CMK (cell line): ENCODE measurements at regions not wholly inside any gene's neighbourhood (a gene's known extent, or its start where the extent isn't known, plus 50 kb on each side); places are given as distances from the start of the nearest gene placed in this dataset.
"Not testable (repeated sequence)": the region's sequence is repeated elsewhere in the genome, so short reads cannot be mapped to it uniquely, and the experiment has no call there.

ENCODE experiments used
- DNase-seq: peaks from one replicate; pipeline ENCODE4 v3.0.0-alpha.2; 2010; ENCODE audit warnings: low read depth

DNA sequence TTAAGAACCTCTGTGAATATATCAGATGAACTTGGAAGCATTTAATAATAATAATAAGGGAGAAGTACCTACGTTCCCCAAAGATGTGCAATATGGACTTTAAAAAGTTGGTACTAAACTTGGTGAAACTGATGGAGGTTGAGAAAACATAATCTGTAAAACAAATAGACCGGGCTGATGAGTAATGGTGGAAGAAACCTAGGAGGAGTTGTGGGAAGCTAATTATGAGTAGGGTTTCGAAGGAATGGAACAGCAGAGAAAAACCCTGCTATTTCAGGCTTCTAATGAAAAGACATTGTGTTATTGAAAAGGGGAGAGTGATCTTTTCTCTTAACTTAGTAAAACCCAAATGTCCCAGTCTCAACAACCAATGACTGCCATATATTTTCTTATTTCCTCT lies 229.3 kb downstream of the PCSK1 start:
- no peak for DNase-seq

DNA sequence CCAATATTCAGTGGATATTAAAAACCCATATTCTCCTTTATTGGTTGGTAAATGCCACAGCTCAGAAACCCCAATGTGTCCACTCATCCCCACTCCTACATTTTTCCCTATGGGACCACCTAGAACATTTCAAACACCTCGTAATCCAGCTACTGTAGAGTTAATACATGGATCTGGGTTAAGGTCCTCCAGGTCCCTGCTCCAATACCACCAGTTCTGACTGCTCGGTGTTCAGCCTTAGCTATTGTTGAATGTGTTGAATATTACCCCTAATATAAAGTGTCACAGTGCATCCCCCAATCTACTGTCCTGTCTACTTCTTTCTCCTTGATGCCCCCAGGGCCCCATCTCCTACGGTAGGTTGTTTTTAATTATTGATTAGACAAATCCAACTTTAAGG lies 231.5 kb downstream of the PCSK1 start:
- DNase-seq, result no peak

DNA sequence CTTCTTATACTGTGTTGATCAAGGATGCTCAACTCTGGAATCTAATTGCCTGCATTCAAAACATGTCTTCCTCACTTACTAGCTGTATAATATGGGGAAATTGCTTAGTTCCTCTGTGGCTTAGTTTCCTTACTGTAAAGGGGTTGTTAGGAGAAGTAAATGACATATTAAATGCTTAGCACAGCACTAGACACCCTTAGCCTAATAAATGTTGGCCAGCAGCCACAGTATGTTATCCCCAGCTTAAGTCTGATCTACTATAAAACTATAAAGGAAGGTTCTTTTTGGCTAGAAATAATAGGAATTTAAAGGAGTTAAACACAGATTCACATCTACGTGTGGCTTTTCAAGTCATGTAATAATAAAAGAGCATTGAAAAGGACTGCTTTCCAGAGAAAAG lies 232.4 kb downstream of the PCSK1 start:
- DNase-seq, result no peak

DNA sequence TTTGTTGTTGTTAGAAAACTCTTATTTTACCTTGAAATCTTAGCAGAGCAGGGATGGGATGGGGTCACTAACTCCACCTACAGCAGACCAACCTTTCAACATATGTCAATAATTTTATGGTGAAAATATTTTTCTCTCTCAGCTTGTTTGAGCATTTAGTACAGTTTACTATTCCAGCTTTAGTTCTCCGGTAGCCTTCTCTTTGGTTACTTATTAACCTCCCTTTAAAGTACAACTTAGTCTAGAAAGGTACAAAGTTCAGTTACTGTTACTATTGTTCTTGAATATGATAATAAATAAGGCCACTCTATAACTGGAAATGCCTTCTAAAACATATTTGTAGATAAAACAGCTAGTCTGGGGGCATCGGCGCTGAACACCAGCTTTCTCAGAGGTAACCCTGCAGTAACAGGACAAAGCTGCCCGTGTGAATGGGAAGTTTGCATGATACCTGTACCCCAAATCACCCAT lies 233.3 kb downstream of the PCSK1 start:
- DNase-seq, result no peak

DNA sequence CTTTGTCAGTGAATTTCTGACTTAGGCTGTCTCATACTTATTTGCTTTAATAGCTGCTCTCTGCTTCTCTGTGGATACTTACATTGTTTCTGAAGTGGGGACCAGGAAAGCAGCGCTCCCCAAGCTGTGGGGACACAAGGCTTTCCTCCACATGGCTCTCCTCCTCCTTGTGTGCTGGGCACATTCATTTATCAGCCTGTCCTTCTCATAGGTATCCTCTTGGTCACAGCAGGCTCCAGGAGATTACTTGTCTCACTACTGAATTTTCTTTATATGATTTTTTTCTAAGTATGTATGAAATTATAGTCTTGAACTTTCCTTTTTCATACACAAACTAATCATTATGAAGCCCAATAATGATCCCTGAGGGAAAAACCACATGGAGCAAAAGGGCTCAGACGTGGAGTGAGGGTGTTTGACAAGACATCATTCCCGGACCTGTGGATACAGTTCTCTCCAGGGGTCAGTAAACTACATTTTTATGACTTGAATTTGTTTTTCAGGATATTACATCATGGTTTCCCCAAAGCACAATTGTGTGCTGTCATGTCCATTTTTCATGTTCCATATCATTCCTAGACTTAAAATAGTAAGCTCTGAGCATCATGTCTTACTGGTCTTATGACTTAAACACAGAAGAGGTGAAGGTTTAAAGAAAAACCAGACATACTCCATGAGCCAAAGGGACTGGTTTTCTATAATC lies 234.5 kb downstream of the PCSK1 start:
- DNase-seq, result no peak

DNA sequence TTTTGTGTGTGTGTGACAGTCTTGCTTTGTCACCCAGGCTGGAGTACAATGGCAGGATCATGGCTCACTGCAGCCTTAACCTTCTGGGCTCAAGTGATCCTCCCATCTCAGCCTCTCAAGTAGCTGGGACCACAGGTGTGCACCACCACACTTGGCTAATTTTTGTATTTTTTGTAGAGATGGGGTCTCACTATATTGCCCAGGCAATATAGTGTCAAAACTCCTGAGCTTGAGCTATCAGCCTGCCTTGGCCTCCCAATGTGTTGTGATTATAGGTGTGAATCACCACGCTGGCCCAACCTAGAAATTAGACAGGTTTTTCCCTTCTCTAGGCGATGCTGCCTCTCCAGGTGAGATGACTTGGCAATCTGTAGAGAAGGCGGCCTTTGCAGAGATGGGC lies 235.3 kb downstream of the PCSK1 start:
- DNase-seq, result not testable (repeated sequence)

DNA sequence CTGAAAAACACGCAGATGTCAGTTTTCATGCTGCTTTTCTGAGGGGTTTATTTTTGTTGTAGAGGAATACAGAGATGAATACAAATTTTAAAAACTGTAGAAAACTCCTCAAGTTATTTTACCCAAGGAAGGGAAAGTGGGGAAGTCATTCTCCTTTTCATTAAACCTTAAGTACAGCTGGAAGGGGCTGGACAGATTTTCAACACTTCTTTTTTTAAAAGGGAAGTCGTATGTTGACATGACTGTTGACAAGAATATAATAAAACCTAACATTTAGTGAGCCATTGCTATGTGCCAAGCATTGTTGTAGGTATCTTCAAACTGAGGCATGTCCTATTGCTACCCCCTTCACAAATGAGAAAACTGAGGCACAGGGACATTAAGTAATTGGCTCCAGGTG lies 235.7 kb upstream of the ELL2 start:
- no peak for DNase-seq

DNA sequence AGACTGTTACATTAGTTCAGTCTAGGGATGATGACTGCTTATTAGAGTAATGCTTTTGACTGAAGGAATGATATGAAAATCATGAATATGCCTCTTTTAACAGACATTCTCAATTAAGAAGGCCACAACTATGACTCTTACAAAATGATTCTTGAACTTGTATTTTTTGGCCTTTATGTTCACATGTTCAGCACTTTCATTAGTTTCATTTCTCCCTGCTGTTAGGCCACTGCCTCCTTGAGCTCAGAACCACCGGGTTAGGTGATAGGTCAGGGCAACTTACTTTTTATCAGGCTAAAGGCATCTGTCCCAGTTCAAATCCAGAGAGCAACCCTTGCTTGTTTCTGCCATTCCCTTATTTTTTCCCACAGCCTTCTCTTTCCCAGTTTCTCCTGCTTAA lies 235.2 kb upstream of the ELL2 start:
- no peak for DNase-seq

DNA sequence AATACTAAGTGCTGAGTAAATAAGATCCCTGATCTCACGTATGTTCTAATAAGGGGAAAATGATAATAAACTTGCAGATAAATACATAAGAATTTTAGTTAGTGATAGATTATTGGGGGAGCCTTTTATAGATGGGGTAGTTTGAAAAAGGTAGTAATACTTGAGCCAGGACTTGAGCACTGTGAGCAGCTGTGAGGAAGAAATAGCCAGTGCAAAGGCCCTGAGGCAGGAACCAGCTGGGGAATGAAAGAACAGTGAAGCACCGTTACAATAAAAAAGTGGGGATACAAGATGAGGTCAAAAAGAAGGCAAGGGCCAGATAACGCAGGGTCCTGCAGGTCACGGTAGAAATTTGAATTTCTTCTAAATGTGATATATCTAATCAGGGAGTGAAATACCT lies 234.8 kb upstream of the ELL2 start:
- no peak for DNase-seq

DNA sequence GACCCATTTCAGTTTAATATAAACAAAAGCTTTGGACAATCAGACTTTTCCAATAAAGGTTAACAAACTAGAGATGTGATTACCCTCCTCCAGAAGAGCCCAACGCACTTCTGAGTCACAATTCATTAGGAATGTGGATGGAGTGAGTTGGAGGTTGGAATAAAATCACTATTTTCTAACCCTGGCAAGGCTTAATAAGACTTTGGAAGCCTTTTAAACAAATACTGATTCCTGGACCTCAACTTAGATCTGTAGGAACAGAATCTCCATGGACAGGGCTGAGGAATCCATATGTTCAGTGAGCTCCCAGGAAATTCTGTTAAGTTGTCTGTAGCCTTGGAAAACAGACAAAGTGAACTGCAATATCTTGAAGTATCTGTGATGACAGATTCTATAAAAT lies 233.5 kb upstream of the ELL2 start:
- no peak for DNase-seq

DNA sequence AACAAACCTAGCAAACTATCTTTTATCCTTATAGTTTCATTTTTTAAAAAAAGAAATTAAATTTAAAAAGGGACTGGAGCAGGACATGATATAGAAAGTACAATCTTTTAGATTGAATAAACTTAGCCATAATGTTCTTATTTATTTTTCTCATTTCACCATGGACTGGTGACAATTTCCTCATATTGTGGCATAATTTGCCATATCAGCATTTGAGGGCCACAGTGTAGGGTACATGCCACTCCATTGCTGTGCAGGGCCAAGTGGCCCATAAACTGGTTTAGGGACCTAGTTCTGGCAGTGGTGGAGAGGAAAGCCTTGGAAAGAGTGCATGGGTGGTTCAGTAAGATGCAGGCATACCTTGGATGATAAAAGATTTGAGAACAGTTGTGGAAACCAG lies 232.9 kb upstream of the ELL2 start:
- no peak for DNase-seq

DNA sequence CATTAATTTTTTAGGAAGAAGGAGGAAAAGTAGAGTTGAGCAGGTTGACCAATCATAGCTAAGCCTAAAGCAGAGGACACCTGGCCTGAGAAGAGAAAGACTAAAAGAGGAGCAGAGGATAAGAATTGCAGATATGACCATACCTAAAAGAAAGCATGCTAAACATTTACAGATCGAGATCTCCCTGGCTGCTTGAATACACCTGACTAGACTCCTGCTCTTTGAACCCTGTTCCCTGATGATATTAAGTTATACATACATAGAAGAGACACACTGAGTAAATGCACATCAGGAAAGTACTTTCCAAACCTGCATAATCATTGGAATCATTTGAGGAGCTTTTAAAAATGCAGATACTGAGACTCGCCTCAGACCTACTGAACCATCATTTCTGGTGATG lies 232.3 kb upstream of the ELL2 start:
- no peak for DNase-seq

DNA sequence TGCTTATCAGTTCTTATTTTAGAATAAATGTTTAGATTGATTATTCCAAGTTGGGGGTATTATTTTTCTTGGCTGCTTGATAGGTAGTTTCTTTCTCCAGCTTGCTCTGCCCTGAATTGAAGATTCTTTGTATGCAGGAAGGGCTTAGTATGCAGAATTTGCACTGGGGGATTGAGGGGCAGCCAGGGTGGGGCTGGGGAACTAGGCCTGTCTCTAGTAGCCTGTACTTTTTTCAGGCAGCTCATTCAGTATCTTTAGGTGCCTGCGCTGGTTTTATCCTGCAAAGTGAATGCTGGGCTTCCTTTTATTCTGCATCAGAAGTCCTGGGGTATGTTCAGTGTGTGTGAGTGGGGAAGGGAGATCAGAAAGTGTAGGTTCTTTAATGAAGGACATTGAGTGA lies 228.3 kb upstream of the ELL2 start:
- DNase-seq, result no peak

DNA sequence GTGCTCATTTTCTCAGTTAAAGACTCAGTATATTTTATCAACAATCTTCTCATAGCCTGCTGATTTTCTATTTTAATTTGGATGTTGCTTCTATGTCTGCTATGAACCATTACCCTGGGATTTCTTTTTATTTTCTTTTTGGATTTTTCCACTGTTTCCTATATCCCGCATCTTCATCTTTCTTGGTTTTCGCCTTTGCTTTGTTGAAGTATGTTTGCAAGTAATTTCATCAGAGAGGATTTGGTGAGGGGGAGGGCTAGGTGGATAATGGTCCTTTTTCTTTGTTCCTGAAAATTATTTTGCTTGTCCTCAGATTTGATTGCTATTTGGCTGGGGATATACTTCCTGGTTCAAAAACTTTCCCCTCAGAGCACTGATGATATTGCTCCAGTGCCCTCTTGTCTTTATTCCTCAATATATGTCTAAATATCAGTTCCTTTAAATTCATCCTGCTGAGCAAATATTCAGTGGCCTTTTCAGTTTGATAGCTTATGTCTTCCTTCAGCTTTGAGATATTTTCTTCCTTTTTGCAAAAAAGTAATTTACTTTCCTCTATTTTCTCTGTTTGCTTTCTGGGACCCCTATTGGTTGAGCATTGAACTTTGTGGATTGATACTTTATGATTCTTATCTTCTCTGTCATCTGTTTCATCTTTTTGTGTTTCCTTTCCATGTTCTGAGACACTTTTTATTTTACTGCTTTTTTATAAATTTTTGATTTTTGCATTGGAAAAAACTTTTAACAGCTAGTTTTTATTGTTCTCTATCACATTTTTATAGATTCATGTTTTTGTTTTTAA lies 227.6 kb upstream of the ELL2 start:
- no peak for DNase-seq

DNA sequence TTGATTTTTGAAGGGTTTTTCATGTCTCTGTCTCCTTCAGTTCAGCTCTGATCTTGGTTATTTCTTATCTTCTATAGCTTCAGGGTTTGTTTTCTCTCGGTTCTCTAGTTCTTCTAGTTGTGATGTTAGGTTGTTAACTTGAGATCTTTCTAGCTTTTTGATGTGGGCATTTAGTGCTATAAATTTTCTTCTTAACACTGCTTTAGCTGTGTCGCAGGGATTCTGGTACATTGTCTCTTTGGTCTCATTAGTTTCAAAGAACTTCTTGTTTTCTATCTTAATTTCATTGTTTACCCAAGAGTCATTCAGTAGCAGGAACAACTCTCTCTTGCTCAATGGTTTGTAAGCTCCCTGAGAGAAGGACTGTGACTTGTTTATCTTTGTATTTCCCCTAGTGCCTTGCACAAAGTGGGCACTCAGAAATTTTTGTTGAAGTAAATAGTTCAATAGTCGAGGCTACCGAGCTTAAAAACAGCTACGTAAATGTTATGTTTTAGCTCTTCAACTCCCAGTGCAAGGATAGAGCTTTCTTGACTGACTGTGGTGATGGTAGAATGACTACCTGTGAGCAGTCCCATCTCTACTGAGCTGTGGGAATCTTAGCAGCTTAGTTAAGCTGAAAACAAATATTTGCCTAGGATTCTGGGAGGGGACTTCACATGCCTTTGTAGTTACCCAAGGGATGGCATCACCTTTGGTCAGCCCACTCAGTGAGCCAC lies 225.8 kb upstream of the ELL2 start:
- no peak for DNase-seq

DNA sequence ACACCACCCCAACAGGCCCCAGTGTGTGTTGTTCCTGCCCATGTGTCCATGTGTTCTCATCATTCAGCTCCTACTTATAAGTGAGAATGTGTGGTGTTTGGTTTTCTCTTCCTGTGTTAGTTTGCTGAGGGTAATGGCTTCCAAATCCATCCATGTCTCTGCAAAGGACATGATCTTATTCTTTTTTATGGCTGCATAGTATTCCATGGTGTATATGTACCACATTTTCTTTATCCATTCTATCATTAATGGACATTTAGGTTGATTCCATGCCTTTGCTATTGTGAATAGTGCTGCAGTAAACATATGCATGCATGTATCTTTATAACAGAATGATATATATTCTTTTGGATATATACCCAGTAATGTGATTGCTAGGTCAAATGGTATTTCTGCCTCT lies 222.9 kb upstream of the ELL2 start:
- not testable (repeated sequence) for DNase-seq

DNA sequence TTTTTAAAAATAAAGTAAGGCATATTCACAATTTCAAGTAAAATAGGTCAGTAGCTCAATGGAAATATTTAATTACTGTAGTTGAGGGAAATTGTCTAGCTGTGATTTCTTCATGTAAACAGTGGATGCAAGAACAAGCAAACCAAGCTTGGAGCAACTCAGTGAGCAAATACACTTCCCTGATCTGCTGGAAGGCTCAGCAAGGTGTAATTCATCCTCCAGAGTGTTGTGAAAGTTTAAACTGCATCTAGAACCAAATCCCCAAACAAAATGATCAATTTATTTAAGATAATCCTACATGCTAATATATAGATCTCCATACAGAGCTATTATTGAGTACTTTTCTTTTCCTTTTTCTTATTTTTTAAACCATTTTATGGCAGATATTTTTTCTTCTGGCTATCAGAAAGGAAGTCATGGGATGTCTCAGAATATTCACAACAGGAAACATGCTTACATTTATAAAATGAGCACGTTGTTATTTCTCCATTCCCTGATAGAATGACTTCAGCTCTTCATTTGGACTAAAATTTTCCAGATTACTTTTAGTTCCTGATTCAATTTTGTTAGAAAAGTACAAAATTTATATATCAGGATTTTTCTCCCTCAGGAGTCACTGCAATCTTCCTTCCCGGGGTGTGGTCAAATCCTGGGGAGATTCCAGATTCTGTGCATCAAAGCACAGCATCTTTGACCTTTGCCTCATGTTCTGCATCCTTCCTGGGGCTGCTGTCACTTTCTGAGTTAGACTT lies 219.2 kb upstream of the ELL2 start:
- no peak for DNase-seq

DNA sequence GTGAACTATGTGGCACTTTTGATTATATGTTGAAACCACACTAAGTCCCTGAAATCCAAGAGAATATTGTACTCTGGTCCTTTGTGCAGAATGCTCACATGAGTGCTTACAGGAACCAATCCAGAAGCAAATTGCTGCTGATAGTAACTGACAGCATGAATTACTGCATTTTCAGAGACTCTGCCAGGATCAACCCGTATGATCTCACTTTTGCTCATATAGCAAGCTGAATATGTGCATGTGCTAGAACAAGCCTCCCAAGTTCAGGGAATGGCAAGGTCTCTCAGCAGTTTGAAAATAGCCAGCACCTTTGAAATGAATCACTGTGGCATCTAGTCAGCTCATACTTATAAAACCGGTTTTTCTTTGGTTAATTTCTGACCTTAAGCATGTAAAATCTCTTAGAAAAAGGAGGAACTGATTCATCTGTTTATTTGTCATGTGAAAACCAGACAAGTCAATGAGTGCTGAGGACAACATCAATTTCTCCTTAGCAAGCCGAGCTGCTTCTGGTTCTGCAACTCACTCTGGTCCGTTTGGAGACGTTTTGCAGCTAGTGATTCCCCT lies 215.7 kb upstream of the ELL2 start:
- DNase-seq, result no peak

DNA sequence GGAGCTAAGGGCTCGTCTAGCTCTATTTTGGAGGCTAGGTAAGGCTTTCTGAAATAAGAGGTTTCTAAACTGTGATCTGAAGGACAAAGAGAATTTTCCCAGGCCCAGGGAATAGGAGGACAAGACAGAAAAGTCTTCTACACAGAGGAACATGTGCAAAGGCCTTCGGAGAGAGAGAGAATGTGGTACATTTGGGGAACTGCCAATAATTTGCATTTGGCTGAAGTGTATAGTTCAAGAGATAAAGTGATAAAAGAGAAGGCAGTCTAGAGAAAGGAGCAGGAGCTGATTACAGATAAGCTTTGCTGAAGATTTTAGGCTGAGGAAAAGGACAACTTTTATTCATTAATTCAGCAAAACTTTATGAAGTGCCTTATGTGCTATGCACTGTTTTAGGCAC lies 214.4 kb upstream of the ELL2 start:
- DNase-seq, result no peak

DNA sequence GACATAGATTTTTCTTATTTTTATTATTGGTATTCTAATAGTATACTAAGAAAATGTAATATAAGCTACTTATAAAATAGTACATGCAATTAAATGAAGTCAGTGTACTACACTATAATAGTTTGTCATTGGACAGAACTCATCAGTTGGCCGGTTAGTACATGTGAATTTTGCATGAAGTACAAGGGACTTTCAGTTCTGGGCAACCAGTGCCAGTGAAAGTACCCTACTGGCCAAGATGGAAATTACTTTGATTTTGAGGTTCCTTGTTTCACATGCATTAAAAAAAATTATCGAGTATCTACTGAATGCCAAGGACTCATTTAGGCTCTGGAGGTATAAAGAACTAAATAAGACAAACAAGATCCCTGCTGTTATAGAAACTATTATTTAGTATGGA lies 213.4 kb upstream of the ELL2 start:
- DNase-seq, result no peak

DNA sequence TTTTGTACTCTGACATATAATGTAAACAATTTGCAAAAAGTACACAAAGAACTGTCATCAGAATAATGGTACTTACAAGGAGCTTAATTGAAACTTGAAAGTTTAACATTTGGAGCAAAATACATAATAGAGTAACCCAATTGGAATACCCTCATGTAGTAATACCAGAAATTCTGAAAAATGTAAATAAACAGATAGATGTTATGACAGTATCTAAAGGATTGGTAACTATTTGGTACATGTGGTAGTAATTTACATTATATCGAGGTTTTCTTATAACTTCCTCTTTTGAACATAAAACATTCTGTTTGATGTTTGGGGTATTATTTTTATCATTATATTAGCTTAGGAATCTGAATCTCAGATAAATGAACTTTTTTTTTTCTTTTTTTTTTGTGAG lies 211.7 kb upstream of the ELL2 start:
- DNase-seq, result no peak

DNA sequence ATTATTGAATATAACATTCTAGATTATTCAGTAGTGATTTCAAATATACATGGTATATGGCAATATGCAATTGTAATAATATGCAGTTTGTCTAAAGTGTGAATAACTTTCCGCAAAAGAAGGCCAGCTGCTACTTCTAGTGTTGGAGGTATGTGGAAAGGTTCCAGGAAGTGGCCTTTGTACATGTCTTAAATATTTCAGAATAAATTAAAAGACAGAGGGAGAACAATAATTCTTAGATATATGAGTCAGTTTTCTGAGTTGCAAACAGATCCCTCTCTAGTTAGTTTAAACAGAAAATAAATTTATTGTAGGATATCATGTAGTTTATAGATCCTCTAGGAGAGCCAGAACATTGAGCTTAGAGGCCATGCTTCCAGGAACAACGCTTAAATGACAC lies 210.8 kb upstream of the ELL2 start:
- no peak for DNase-seq
